Testis (tissue), 2 donors: ENCODE measurements at regions not wholly inside any gene's neighbourhood (a gene's known extent, or its start where the extent isn't known, plus 50 kb on each side); places are given as distances from the start of the nearest gene placed in this dataset.

ENCODE experiments used
- POLR2A ChIP-seq: fragments of 450-650 bp; IDR thresholded peaks from one replicate; pipeline ENCODE4 v1.6.1; 2017; ENCODE audit warnings: antibody characterized with exemption, mild to moderate bottlenecking, moderate library complexity
- TF ChIP-seq, protein P1 (sequence below), 3 experiments: fragments of 450-650 bp in 2 of 3; fragments of 200-600 bp in 1 of 3; sonication (generic) in 1 of 3; IDR thresholded peaks; one replicate each; pipeline ENCODE4 v1.5.1; 2016 to 2019; ENCODE audit warnings: antibody characterized with exemption in 3 of 3, mild to moderate bottlenecking in 2 of 3, moderate library complexity in 1 of 3

DNA sequence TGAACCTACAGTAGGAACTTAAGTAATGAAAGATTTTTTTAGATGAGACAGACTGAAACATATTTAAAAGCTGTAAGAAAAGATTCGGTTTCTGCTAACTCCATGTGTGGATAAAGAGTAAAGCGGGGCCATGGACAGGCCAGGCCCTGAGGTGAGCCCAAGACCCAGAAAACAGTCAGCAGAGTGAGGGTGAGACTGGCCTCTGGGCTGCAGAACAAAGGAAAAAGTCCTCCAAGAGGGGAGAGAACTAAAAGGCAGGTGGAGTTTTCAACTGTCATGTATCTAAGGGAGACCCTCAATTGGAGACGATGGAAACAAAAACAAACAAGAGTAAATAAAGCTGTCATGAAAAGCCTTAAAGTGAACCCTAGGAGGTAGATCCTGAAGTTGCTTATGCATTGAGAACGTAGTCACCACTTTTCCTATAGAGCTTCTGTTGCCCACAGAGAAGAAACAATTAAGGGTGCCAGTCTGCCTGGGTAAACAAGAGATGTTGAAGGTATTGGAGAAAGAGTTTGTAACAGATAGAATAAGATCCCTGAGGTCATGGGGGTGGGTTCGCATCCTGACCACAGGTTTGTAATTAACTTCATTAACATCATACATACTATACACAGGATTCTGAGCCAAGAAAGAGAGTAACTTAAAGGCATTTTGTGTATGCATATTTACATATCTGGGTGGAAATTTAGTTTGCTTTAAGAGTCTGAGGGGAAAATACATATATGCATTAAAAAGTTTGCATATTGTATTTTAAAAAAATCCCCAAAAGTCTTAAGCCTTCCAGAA, 268.7 kb upstream of the PDE3A start:
- TF ChIP-seq, protein P1, sequence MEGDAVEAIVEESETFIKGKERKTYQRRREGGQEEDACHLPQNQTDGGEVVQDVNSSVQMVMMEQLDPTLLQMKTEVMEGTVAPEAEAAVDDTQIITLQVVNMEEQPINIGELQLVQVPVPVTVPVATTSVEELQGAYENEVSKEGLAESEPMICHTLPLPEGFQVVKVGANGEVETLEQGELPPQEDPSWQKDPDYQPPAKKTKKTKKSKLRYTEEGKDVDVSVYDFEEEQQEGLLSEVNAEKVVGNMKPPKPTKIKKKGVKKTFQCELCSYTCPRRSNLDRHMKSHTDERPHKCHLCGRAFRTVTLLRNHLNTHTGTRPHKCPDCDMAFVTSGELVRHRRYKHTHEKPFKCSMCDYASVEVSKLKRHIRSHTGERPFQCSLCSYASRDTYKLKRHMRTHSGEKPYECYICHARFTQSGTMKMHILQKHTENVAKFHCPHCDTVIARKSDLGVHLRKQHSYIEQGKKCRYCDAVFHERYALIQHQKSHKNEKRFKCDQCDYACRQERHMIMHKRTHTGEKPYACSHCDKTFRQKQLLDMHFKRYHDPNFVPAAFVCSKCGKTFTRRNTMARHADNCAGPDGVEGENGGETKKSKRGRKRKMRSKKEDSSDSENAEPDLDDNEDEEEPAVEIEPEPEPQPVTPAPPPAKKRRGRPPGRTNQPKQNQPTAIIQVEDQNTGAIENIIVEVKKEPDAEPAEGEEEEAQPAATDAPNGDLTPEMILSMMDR (IDR thresholded peaks at IDR 0.05): no peak
- no peak for TF ChIP-seq POLR2A
